ENCODE measurements at regions not wholly inside any gene's neighbourhood (a gene's known extent, or its start where the extent isn't known, plus 50 kb on each side); places are given as distances from the start of the nearest gene placed in this dataset.

GRCh38 chrX:139106069-139106468 lies 394.6 kb upstream of the FGF13 start:
- no peak for DNase-seq

GRCh38 chrX:139094671-139095592 lies 383.4 kb upstream of the FGF13 start:
- DNase-seq, result no peak

GRCh38 chrX:139093201-139093600 lies 381.7 kb upstream of the FGF13 start:
- no peak for DNase-seq

GRCh38 chrX:139091878-139092277 lies 380.4 kb upstream of the FGF13 start:
- DNase-seq, result no peak

- no peak for DNase-seq
These were observed 379.5 kb upstream of the FGF13 start for GRCh38 chrX:139091066-139091465.

GRCh38 chrX:139086246-139086645 lies 374.7 kb upstream of the FGF13 start:
- no peak for DNase-seq

GRCh38 chrX:139085404-139085803 lies 373.9 kb upstream of the FGF13 start:
- no peak for DNase-seq

- DNase-seq, result no peak
These were observed 371.7 kb upstream of the FGF13 start for GRCh38 chrX:139083191-139083590.

GRCh38 chrX:139081965-139082364 lies 370.4 kb upstream of the FGF13 start:
- DNase-seq, result no peak

- no peak for DNase-seq
These were observed 368.3 kb upstream of the FGF13 start for GRCh38 chrX:139079789-139080188.

GRCh38 chrX:139078761-139079280 lies 367.3 kb upstream of the FGF13 start:
- DNase-seq, result no peak

- DNase-seq, result no peak
These were observed 366.8 kb upstream of the FGF13 start for GRCh38 chrX:139078342-139078741.

- DNase-seq, result no peak
These were observed 366.0 kb upstream of the FGF13 start for GRCh38 chrX:139077281-139078250.

GRCh38 chrX:139063364-139063763 lies 351.8 kb upstream of the FGF13 start:
- no peak for DNase-seq

- no peak for DNase-seq
These were observed 347.4 kb upstream of the FGF13 start for GRCh38 chrX:139058831-139059495.

- no peak for DNase-seq
These were observed 340.9 kb upstream of the FGF13 start for GRCh38 chrX:139052461-139052860.

- DNase-seq, result no peak
These were observed 337.9 kb upstream of the FGF13 start for GRCh38 chrX:139049465-139049864.

GRCh38 chrX:139044680-139045079 lies 333.2 kb upstream of the FGF13 start:
- DNase-seq, result no peak

GRCh38 chrX:139039041-139039440 lies 327.5 kb upstream of the FGF13 start:
- no peak for DNase-seq

- no peak for DNase-seq
These were observed 315.3 kb upstream of the FGF13 start for GRCh38 chrX:139026811-139027210.

GRCh38 chrX:139026406-139026805 lies 314.9 kb upstream of the FGF13 start:
- DNase-seq, result no peak

- no peak for DNase-seq
These were observed 314.3 kb upstream of the FGF13 start for GRCh38 chrX:139025816-139026215.

- DNase-seq, result no peak
These were observed 312.0 kb upstream of the FGF13 start for GRCh38 chrX:139023531-139023930.
